Osteocyte (in vitro differentiated cells): ENCODE measurements at regions not wholly inside any gene's neighbourhood (a gene's known extent, or its start where the extent isn't known, plus 50 kb on each side); places are given as distances from the start of the nearest gene placed in this dataset.

Experiments
- DNase-seq: peaks from one replicate; pipeline ENCODE4 v3.0.0; 2021; ENCODE audit warnings: mixed read lengths; ENCODE audit not compliant: unreplicated experiment; ENCODE audit errors: extremely low spot score
- H3K27ac Mint-ChIP-seq: one replicate; pipeline ENCODE4 v1.8.0; 2021; ENCODE audit warnings: mild to moderate bottlenecking, mixed read lengths; ENCODE audit not compliant: unreplicated experiment
- H3K27me3 Mint-ChIP-seq: one replicate; pipeline ENCODE4 v1.8.0; 2021; ENCODE audit warnings: mixed read lengths; ENCODE audit not compliant: unreplicated experiment
- H3K36me3 Mint-ChIP-seq: one replicate; pipeline ENCODE4 v1.8.0; 2021; ENCODE audit warnings: mixed read lengths; ENCODE audit not compliant: unreplicated experiment
- H3K4me1 Mint-ChIP-seq: one replicate; pipeline ENCODE4 v1.8.0; 2021; ENCODE audit warnings: mixed read lengths; ENCODE audit not compliant: unreplicated experiment
- H3K4me3 Mint-ChIP-seq: one replicate; pipeline ENCODE4 v1.8.0; 2021; ENCODE audit warnings: mild to moderate bottlenecking, moderate library complexity, mixed read lengths; ENCODE audit not compliant: unreplicated experiment
- H3K9me3 Mint-ChIP-seq: one replicate; pipeline ENCODE4 v1.8.0; 2021; ENCODE audit warnings: mixed read lengths; ENCODE audit not compliant: unreplicated experiment
- CTCF ChIP-seq: fragments of 200-600 bp; sonication (generic); IDR thresholded peaks from 2 replicates; pipeline ENCODE4 v1.5.0; 2021; ENCODE audit warnings: antibody characterized with exemption, mild to moderate bottlenecking, moderate library complexity

GRCh38 chr22:47957649-47958048 lies 1195.2 kb downstream of the TBC1D22A start:
- Mint-ChIP-seq H3K4me1 (no peaks in the 10 kb centered on the region), H3K36me3 (no peaks in the 10 kb centered on the region), H3K27ac (no peak overlapping the region), H3K4me3 (no peak overlapping the region), H3K9me3 (peaks cover 24% of the 10 kb centered on the region), H3K27me3 (no peaks in the 10 kb centered on the region)
- no peak for DNase-seq
- TF ChIP-seq CTCF: no peak

GRCh38 chr22:47954107-47954506 lies 1191.7 kb downstream of the TBC1D22A start:
- TF ChIP-seq CTCF: no peak
- no peaks in the 10 kb centered on the region for H3K4me1 Mint-ChIP-seq
- H3K36me3 Mint-ChIP-seq: no peaks in the 10 kb centered on the region
- H3K9me3 Mint-ChIP-seq: peaks cover 36% of the 10 kb centered on the region
- no peaks in the 10 kb centered on the region for H3K27me3 Mint-ChIP-seq
- no peak overlapping the region for H3K4me3 Mint-ChIP-seq
- DNase-seq: peak; percentile 38
- no peak overlapping the region for H3K27ac Mint-ChIP-seq

GRCh38 chr22:47944941-47945340 lies 1182.5 kb downstream of the TBC1D22A start:
- Mint-ChIP-seq H3K4me3 (no peak overlapping the region), H3K27ac (no peak overlapping the region), H3K9me3 (peaks cover 23% of the 10 kb centered on the region), H3K4me1 (no peaks in the 10 kb centered on the region), H3K36me3 (no peaks in the 10 kb centered on the region), H3K27me3 (no peaks in the 10 kb centered on the region)
- DNase-seq: peak; percentile 53
- TF ChIP-seq CTCF: no peak

GRCh38 chr22:47943729-47944700 lies 1181.6 kb downstream of the TBC1D22A start:
- H3K27ac Mint-ChIP-seq: no peak overlapping the region
- no peaks in the 10 kb centered on the region for H3K36me3 Mint-ChIP-seq
- no peak for TF ChIP-seq CTCF
- no peaks in the 10 kb centered on the region for H3K4me1 Mint-ChIP-seq
- H3K9me3 Mint-ChIP-seq: peaks cover 18% of the 10 kb centered on the region
- no peaks in the 10 kb centered on the region for H3K27me3 Mint-ChIP-seq
- DNase-seq: peak; percentile 74
- no peak overlapping the region for H3K4me3 Mint-ChIP-seq

GRCh38 chr22:47940211-47940610 lies 1177.8 kb downstream of the TBC1D22A start:
- Mint-ChIP-seq H3K4me1 (no peaks in the 10 kb centered on the region), H3K4me3 (no peak overlapping the region), H3K9me3 (peaks cover 30% of the 10 kb centered on the region), H3K36me3 (no peaks in the 10 kb centered on the region), H3K27me3 (no peaks in the 10 kb centered on the region), H3K27ac (no peak overlapping the region)
- no peak for TF ChIP-seq CTCF
- DNase-seq: peak; percentile 38
